Loucy (cell line): ENCODE measurements at regions not wholly inside any gene's neighbourhood (a gene's known extent, or its start where the extent isn't known, plus 50 kb on each side); places are given as distances from the start of the nearest gene placed in this dataset.

ENCODE experiments used
- CTCF ChIP-seq: fragments of 200-600 bp; sonication (generic); conservative IDR thresholded peaks from 2 replicates; pipeline ENCODE4 v1.5.1; 2014; ENCODE audit warnings: mild to moderate bottlenecking, antibody characterized with exemption, low read length
- EZH2phosphoT487 ChIP-seq: fragments of 200-600 bp; IDR thresholded peaks from 2 replicates; pipeline ENCODE4 v1.6.1; 2018; ENCODE audit warnings: antibody characterized with exemption, mild to moderate bottlenecking, moderate library complexity, borderline replicate concordance

- TF ChIP-seq CTCF (no peak), EZH2phosphoT487 (no peak)
These were observed 63.3 kb upstream of the PRPS1 start for GRCh38 chrX:107565015-107565414.
